OCI-LY3 (cell line): ENCODE measurements at regions not wholly inside any gene's neighbourhood (a gene's known extent, or its start where the extent isn't known, plus 50 kb on each side); places are given as distances from the start of the nearest gene placed in this dataset.

Source experiments
- H2AFZ ChIP-seq: fragments of 200-600, 300-600 bp; shearing (Covaris generic); 2 replicates; pipeline ENCODE4 v1.6.0; 2014; ENCODE audit warnings: antibody characterized with exemption, low read depth, low read length
- H3K27ac ChIP-seq: fragments of 200-600, 300-600 bp; sonication (generic); 2 replicates; pipeline ENCODE4 v1.5.1; 2014; ENCODE audit warnings: mild to moderate bottlenecking, low read length, moderate library complexity, mixed read lengths
- H3K27me3 ChIP-seq: fragments of 200-600, 300-600 bp; sonication (generic); 2 replicates; pipeline ENCODE4 v1.6.1; 2014; ENCODE audit warnings: low read depth, low read length, mixed read lengths
- H3K36me3 ChIP-seq: fragments of 200-600, 300-600 bp; sonication (generic); replicated peaks from 2 replicates; pipeline ENCODE3; 2014; ENCODE audit warnings: low read depth, low read length, mixed read lengths
- H3K4me1 ChIP-seq: fragments of 300-600, 200-600 bp; sonication (generic); 2 replicates; pipeline ENCODE4 v1.6.1; 2014; ENCODE audit warnings: low read length, mixed read lengths
- H3K4me2 ChIP-seq: fragments of 200-600, 300-600 bp; sonication (generic); 2 replicates; pipeline ENCODE4 v1.6.1; 2014; ENCODE audit warnings: low read length, mixed read lengths
- H3K4me3 ChIP-seq: fragments of 300-600, 200-600 bp; sonication (generic); 2 replicates; pipeline ENCODE4 v1.5.1; 2014; ENCODE audit warnings: antibody characterized with exemption, mild to moderate bottlenecking, low read length, moderate library complexity
- H3K79me2 ChIP-seq: fragments of 300-600, 200-600 bp; shearing (Covaris generic); 2 replicates; pipeline ENCODE4 v1.6.1; 2014; ENCODE audit warnings: mild to moderate bottlenecking, low read length, mixed read lengths
- H3K9ac ChIP-seq: fragments of 300-600, 200-600 bp; shearing (Covaris generic); 2 replicates; pipeline ENCODE4 v1.6.0; 2014; ENCODE audit warnings: mild to moderate bottlenecking, low read length, moderate library complexity
- H3K9me3 ChIP-seq: fragments of 200-600, 300-600 bp; shearing (Covaris generic); 2 replicates; pipeline ENCODE4 v1.6.1; 2014; ENCODE audit warnings: low read length, mixed read lengths; ENCODE audit not compliant: insufficient read depth
- H4K20me1 ChIP-seq: fragments of 200-600, 300-600 bp; sonication (generic); 2 replicates; pipeline ENCODE4 v1.6.1; 2016; ENCODE audit warnings: low read length, mixed read lengths; ENCODE audit not compliant: insufficient read depth
- EZH2phosphoT487 ChIP-seq: fragments of 200-600 bp; shearing (Covaris generic); IDR thresholded peaks from 2 replicates; pipeline ENCODE4 v1.6.1; 2018; ENCODE audit warnings: antibody characterized with exemption, mixed run types, low read depth
- TF ChIP-seq, protein P1 (sequence below): fragments of 200-600, 300-600 bp; sonication (generic); IDR thresholded peaks from 2 replicates; pipeline ENCODE4 v1.5.1; 2014; ENCODE audit warnings: antibody characterized with exemption, low read length, low read depth

DNA sequence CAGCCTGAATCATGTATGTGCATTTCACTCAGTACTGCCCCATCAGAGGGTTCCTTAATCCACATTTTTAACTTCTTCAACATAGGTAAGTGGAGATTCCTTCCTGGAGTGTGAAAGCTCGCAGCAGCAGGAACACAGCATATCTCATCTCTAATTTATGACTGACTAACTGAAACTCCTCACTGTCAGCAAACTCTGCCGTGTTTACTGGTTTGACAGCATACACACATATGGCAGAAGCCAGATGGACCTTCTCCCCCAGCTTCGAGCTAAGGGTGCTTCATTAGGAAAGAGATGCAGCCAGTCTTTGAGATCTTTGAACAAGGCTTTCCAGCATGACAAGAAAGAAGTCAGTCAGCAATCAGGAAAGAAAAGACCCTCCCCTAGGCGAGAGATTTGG, 200.3 kb upstream of the ACVR2A start:
- H3K36me3 ChIP-seq: no peaks in the 10 kb centered on the region
- H3K79me2 ChIP-seq: no peaks in the 10 kb centered on the region
- H3K27ac ChIP-seq: no peak overlapping the region
- TF ChIP-seq, protein P1, sequence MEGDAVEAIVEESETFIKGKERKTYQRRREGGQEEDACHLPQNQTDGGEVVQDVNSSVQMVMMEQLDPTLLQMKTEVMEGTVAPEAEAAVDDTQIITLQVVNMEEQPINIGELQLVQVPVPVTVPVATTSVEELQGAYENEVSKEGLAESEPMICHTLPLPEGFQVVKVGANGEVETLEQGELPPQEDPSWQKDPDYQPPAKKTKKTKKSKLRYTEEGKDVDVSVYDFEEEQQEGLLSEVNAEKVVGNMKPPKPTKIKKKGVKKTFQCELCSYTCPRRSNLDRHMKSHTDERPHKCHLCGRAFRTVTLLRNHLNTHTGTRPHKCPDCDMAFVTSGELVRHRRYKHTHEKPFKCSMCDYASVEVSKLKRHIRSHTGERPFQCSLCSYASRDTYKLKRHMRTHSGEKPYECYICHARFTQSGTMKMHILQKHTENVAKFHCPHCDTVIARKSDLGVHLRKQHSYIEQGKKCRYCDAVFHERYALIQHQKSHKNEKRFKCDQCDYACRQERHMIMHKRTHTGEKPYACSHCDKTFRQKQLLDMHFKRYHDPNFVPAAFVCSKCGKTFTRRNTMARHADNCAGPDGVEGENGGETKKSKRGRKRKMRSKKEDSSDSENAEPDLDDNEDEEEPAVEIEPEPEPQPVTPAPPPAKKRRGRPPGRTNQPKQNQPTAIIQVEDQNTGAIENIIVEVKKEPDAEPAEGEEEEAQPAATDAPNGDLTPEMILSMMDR: no peak
- no peak for TF ChIP-seq EZH2phosphoT487
- H3K27me3 ChIP-seq: no peaks in the 10 kb centered on the region
- no peak overlapping the region for H2AFZ ChIP-seq
- H3K4me3 ChIP-seq: no peak overlapping the region
- H3K4me1 ChIP-seq: peaks cover 18% of the 10 kb centered on the region
- no peak overlapping the region; the same call in 1 of the 2 replicates for H3K4me2 ChIP-seq
- H3K9ac ChIP-seq: no peak overlapping the region
- no peaks in the 10 kb centered on the region for H4K20me1 ChIP-seq
- no peaks in the 10 kb centered on the region for H3K9me3 ChIP-seq

DNA sequence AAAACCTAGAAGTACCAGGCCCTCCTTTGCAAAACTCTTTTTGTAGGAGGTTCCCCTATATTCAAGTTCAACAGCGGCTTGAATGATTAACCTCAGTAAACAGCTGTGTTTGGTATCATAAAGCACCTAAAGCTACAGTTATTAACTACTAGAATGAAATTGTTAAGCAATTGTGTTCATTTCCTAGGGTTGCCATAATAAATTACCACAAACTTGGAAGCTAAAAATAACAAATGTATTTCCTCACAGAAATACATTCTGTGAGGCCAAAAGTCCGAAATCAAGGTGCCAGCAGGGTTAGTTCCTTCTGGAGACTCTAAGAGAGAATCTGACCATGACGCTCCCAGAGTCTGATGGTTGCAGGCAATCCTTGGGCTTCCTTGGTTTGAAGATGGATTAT, 202.1 kb upstream of the ACVR2A start:
- Histone ChIP-seq H3K4me3 (no peak overlapping the region), H3K4me1 (peaks cover 31% of the 10 kb centered on the region)
- TF ChIP-seq, protein P1: no peak
- TF ChIP-seq EZH2phosphoT487: no peak

DNA sequence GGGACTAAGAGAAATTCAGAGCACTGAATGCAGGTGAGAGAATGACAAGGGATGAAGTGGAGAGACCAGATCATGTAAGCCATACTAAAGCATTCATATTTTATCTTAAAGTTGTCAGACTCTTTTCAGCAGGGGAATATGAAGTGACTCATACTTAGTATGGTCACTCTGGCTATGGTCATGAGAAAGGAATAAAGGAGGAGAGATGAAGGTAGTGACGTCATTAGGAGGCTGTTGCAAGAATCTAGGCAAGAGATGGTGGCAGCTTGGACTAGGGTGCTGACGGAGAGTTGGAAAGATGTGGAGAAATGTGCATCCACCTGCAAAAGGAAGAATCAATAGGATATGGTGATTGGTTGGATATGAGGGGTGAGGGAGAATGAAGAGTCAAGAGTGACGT, 203.2 kb upstream of the ACVR2A start:
- no peaks in the 10 kb centered on the region for H3K36me3 ChIP-seq
- peaks cover 39% of the 10 kb centered on the region for H3K4me1 ChIP-seq
- H3K27ac ChIP-seq: no peak overlapping the region
- no peaks in the 10 kb centered on the region for H3K9me3 ChIP-seq
- no peaks in the 10 kb centered on the region for H3K27me3 ChIP-seq
- H3K4me3 ChIP-seq: no peak overlapping the region
- no peak overlapping the region for H3K4me2 ChIP-seq
- H3K9ac ChIP-seq: no peak overlapping the region
- no peak overlapping the region for H2AFZ ChIP-seq
- TF ChIP-seq, protein P1: no peak
- no peak for TF ChIP-seq EZH2phosphoT487
- H4K20me1 ChIP-seq: no peaks in the 10 kb centered on the region
- H3K79me2 ChIP-seq: no peaks in the 10 kb centered on the region

More for the DNA sequence above, 202.1 kb upstream of the ACVR2A start:
- no peaks in the 10 kb centered on the region for H3K36me3 ChIP-seq
- H4K20me1 ChIP-seq: no peaks in the 10 kb centered on the region
- no peak overlapping the region for H3K27ac ChIP-seq
- no peaks in the 10 kb centered on the region for H3K79me2 ChIP-seq
- no peak overlapping the region for H3K4me2 ChIP-seq
- no peak overlapping the region for H3K9ac ChIP-seq
- H2AFZ ChIP-seq: no peak overlapping the region
- H3K9me3 ChIP-seq: no peaks in the 10 kb centered on the region
- H3K27me3 ChIP-seq: no peaks in the 10 kb centered on the region

DNA sequence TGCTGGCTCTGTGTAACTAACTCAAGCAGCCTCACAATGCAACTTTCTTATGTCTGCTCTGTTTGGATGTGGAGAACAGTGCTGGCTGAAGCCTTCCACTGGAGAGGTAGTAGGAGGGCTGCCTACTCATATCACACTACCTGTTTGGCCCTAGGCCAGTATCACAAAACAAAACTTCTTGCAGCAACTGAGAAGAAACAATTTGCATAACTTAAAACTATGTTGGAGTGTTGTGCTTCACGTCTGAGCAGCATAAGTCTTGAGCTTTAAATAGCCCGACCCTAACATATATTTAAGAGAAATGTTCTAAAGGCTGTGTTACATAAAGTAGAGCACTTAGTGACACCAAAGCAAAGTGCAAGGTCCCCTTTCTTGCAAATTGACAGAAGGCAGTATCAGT, 204.9 kb upstream of the ACVR2A start:
- TF ChIP-seq, protein P1: no peak
- no peak for TF ChIP-seq EZH2phosphoT487
- Histone ChIP-seq H3K4me2 (peak overlapping the region; percentile 58), H3K27ac (peak overlapping the region; percentile 25), H3K27me3 (no peaks in the 10 kb centered on the region), H3K9ac (peak overlapping the region; percentile 18; the same call in 1 of the 2 replicates), H2AFZ (no peak overlapping the region), H3K4me1 (peaks cover 54% of the 10 kb centered on the region), H3K4me3 (peak overlapping the region; percentile 23; the same call in 1 of the 2 replicates), H3K9me3 (no peaks in the 10 kb centered on the region), H3K36me3 (no peaks in the 10 kb centered on the region), H4K20me1 (no peaks in the 10 kb centered on the region), H3K79me2 (no peaks in the 10 kb centered on the region)
